Bronchial epithelial cell (primary cell): ENCODE measurements at regions not wholly inside any gene's neighbourhood (a gene's known extent, or its start where the extent isn't known, plus 50 kb on each side); places are given as distances from the start of the nearest gene placed in this dataset.

Experiments used
- DNase-seq: peaks from one replicate; pipeline ENCODE4 v3.0.0-alpha.2; 2010; ENCODE audit warnings: low read depth
- FAIRE-seq: peaks from 2 replicates; lab custom pipeline; 2011; peaks lifted over from hg19 to GRCh38; lab: Jason Lieb, UNC
- H3K27me3 ChIP-seq: 2 replicates; pipeline ENCODE4 v1.5.1; 2011; ENCODE audit warnings: low read length; ENCODE audit not compliant: control insufficient read depth, insufficient read depth
- H3K36me3 ChIP-seq: 2 replicates; pipeline ENCODE4 v1.5.1; 2011; ENCODE audit warnings: low read length; ENCODE audit not compliant: control insufficient read depth, insufficient read depth
- H3K4me3 ChIP-seq: 2 replicates; pipeline ENCODE4 v1.5.1; 2011; ENCODE audit warnings: mild to moderate bottlenecking, low read depth, low read length, control low read depth
- CTCF ChIP-seq: IDR thresholded peaks from 2 replicates; pipeline ENCODE4 v1.5.1; 2011; ENCODE audit warnings: mild to moderate bottlenecking, moderate library complexity, low read length, control low read depth, inconsistent platforms; ENCODE audit not compliant: insufficient read depth, severe bottlenecking

- DNase-seq (no peak), FAIRE-seq (no peak)
- no peak for TF ChIP-seq CTCF
- Histone ChIP-seq H3K4me3 (no peak overlapping the region), H3K36me3 (no peaks in the 10 kb centered on the region), H3K27me3 (no peaks in the 10 kb centered on the region)
These were observed 248.3 kb downstream of the PHF14 start for GRCh38 chr7:11221984-11222383.

- H3K27me3 ChIP-seq, result no peaks in the 10 kb centered on the region
- FAIRE-seq, result no peak
- H3K4me3 ChIP-seq, result no peak overlapping the region
- no peaks in the 10 kb centered on the region for H3K36me3 ChIP-seq
- no peak for TF ChIP-seq CTCF
- DNase-seq, result no peak
These were observed 250.9 kb downstream of the PHF14 start for GRCh38 chr7:11224535-11224934.

GRCh38 chr7:11228515-11228914 is 254.8 kb downstream of the PHF14 start:
- FAIRE-seq, result no peak

GRCh38 chr7:11231190-11231589 is 257.5 kb downstream of the PHF14 start:
- FAIRE-seq, result no peak

More at GRCh38 chr7:11228515-11228914, 254.8 kb downstream of the PHF14 start:
- no peak for TF ChIP-seq CTCF
- no peak overlapping the region for H3K4me3 ChIP-seq
- H3K36me3 ChIP-seq, result no peaks in the 10 kb centered on the region
- DNase-seq, result peak; percentile 18
- no peaks in the 10 kb centered on the region for H3K27me3 ChIP-seq

GRCh38 chr7:11232462-11232861 is 258.8 kb downstream of the PHF14 start:
- DNase-seq (no peak), FAIRE-seq (no peak)
- no peak overlapping the region for H3K4me3 ChIP-seq
- no peak for TF ChIP-seq CTCF
- no peaks in the 10 kb centered on the region for H3K36me3 ChIP-seq
- H3K27me3 ChIP-seq, result no peaks in the 10 kb centered on the region

More at GRCh38 chr7:11231190-11231589, 257.5 kb downstream of the PHF14 start:
- DNase-seq, result no peak
- H3K27me3 ChIP-seq, result no peaks in the 10 kb centered on the region
- TF ChIP-seq CTCF, result no peak
- no peak overlapping the region for H3K4me3 ChIP-seq
- no peaks in the 10 kb centered on the region for H3K36me3 ChIP-seq

GRCh38 chr7:11233871-11234270 is 260.2 kb downstream of the PHF14 start:
- FAIRE-seq, result no peak

More at GRCh38 chr7:11233871-11234270, 260.2 kb downstream of the PHF14 start:
- DNase-seq, result no peak
- Histone ChIP-seq H3K27me3 (no peaks in the 10 kb centered on the region), H3K36me3 (no peaks in the 10 kb centered on the region), H3K4me3 (no peak overlapping the region)
- TF ChIP-seq CTCF, result no peak
